ENCODE measurements at regions not wholly inside any gene's neighbourhood (a gene's known extent, or its start where the extent isn't known, plus 50 kb on each side); places are given as distances from the start of the nearest gene placed in this dataset.

- no peak for TF ChIP-seq POLR2A (IDR thresholded peaks at IDR 0.05; ENCODE audit: extremely low read depth, insufficient read length)
- TF ChIP-seq CTCF (IDR thresholded peaks at IDR 0.05; ENCODE audit: low read depth, low read length): no peak
- no peak for TF ChIP-seq MAX (IDR thresholded peaks at IDR 0.05; ENCODE audit: low read depth, low read length)
- no peak for TF ChIP-seq MYC (IDR thresholded peaks at IDR 0.05; ENCODE audit: low read depth, low read length)
- no peak overlapping the region for H3K4me3 ChIP-seq (ENCODE audit: low read depth, low read length)
- no peak for DNase-seq (ENCODE audit: low read depth)
These were observed 53.0 kb upstream of the ANKEF1 start for GRCh38 chr20:9981829-9982228.

- DNase-seq (ENCODE audit: low read depth): peak; percentile 80
- no peak for TF ChIP-seq POLR2A (IDR thresholded peaks at IDR 0.05; ENCODE audit: extremely low read depth, insufficient read length)
- TF ChIP-seq MAX (IDR thresholded peaks at IDR 0.05; ENCODE audit: low read depth, low read length): peak; percentile 53
- peak; percentile 28; the same call in 1 of the 2 replicates for TF ChIP-seq MYC (IDR thresholded peaks at IDR 0.05; ENCODE audit: low read depth, low read length)
- peak; percentile 89 for TF ChIP-seq CTCF (IDR thresholded peaks at IDR 0.05; ENCODE audit: low read depth, low read length)
- no peak overlapping the region for H3K4me3 ChIP-seq (ENCODE audit: low read depth, low read length)
These were observed 56.3 kb upstream of the ANKEF1 start for GRCh38 chr20:9978397-9979004.

GRCh38 chr20:9977629-9978028, 57.2 kb upstream of the ANKEF1 start:
- no peak for DNase-seq (ENCODE audit: low read depth)
- H3K4me3 ChIP-seq (ENCODE audit: low read depth, low read length): no peak overlapping the region
- TF ChIP-seq MYC (IDR thresholded peaks at IDR 0.05; ENCODE audit: low read depth, low read length) (no peak), POLR2A (IDR thresholded peaks at IDR 0.05; ENCODE audit: extremely low read depth, insufficient read length) (no peak), MAX (IDR thresholded peaks at IDR 0.05; ENCODE audit: low read depth, low read length) (no peak), CTCF (IDR thresholded peaks at IDR 0.05; ENCODE audit: low read depth, low read length) (no peak)

GRCh38 chr20:9974324-9974723, 60.5 kb upstream of the ANKEF1 start:
- no peak overlapping the region for H3K4me3 ChIP-seq (ENCODE audit: low read depth, low read length)
- no peak for DNase-seq (ENCODE audit: low read depth)
- peak; percentile 23 for TF ChIP-seq CTCF (IDR thresholded peaks at IDR 0.05; ENCODE audit: low read depth, low read length)
- no peak for TF ChIP-seq MAX (IDR thresholded peaks at IDR 0.05; ENCODE audit: low read depth, low read length)

- TF ChIP-seq MYC (IDR thresholded peaks at IDR 0.05; ENCODE audit: low read depth, low read length) (no peak), CTCF (IDR thresholded peaks at IDR 0.05; ENCODE audit: low read depth, low read length) (no peak), MAX (IDR thresholded peaks at IDR 0.05; ENCODE audit: low read depth, low read length) (no peak), POLR2A (IDR thresholded peaks at IDR 0.05; ENCODE audit: extremely low read depth, insufficient read length) (no peak)
- H3K4me3 ChIP-seq (ENCODE audit: low read depth, low read length): no peak overlapping the region
- no peak for DNase-seq (ENCODE audit: low read depth)
These were observed 63.0 kb upstream of the ANKEF1 start for GRCh38 chr20:9971746-9972145.

Measured in NB4 (cell line).